GM19397 (cell line): ENCODE measurements at regions not wholly inside any gene's neighbourhood (a gene's known extent, or its start where the extent isn't known, plus 50 kb on each side); places are given as distances from the start of the nearest gene placed in this dataset.
"Not testable (repeated sequence)": the region's sequence is repeated elsewhere in the genome, so short reads cannot be mapped to it uniquely, and the experiment has no call there.

Experiments
- ATAC-seq: cut with Tn5 transposase; IDR thresholded peaks from one replicate; pipeline ENCODE4 v1.9.1; 2021; ENCODE audit warnings: mild to moderate bottlenecking, moderate library complexity; ENCODE audit not compliant: unreplicated experiment

- peak; percentile 79 for ATAC-seq
Measured at GRCh38 chr3:103134023-103134724, 699.4 kb downstream of the ZPLD1 start.

GRCh38 chr3:103136621-103137020, 701.8 kb downstream of the ZPLD1 start:
- ATAC-seq, result no peak

- ATAC-seq, result no peak
Measured at GRCh38 chr3:103137830-103138229, 703.0 kb downstream of the ZPLD1 start.

- ATAC-seq, result no peak
Measured at GRCh38 chr3:103158183-103158582, 723.4 kb downstream of the ZPLD1 start.

GRCh38 chr3:103166890-103167289, 732.1 kb downstream of the ZPLD1 start:
- no peak for ATAC-seq

- peak; percentile 69 for ATAC-seq
Measured at GRCh38 chr3:103167850-103168249, 733.0 kb downstream of the ZPLD1 start.

GRCh38 chr3:103169289-103169688, 734.5 kb downstream of the ZPLD1 start:
- no peak for ATAC-seq

- peak; percentile 69 for ATAC-seq
Measured at GRCh38 chr3:103170651-103171050, 735.8 kb downstream of the ZPLD1 start.

- no peak for ATAC-seq
Measured at GRCh38 chr3:103173940-103174339, 739.1 kb downstream of the ZPLD1 start.

- no peak for ATAC-seq
Measured at GRCh38 chr3:103181160-103181559, 746.3 kb downstream of the ZPLD1 start.

- ATAC-seq, result no peak
Measured at GRCh38 chr3:103184772-103185171, 750.0 kb downstream of the ZPLD1 start.

- no peak for ATAC-seq
Measured at GRCh38 chr3:103189941-103190340, 755.1 kb downstream of the ZPLD1 start.

GRCh38 chr3:103195216-103195615, 760.4 kb downstream of the ZPLD1 start:
- ATAC-seq, result no peak

- ATAC-seq, result no peak
Measured at GRCh38 chr3:103203441-103203840, 768.6 kb downstream of the ZPLD1 start.

- ATAC-seq, result no peak
Measured at GRCh38 chr3:103210583-103210982, 775.8 kb downstream of the ZPLD1 start.

GRCh38 chr3:103218146-103218545, 783.3 kb downstream of the ZPLD1 start:
- ATAC-seq, result peak; percentile 100

- ATAC-seq, result peak; percentile 14
Measured at GRCh38 chr3:103218793-103219192, 784.0 kb downstream of the ZPLD1 start.

- ATAC-seq, result no peak
Measured at GRCh38 chr3:103227651-103228050, 792.8 kb downstream of the ZPLD1 start.

- no peak for ATAC-seq
Measured at GRCh38 chr3:103247459-103247858, 812.6 kb downstream of the ZPLD1 start.

GRCh38 chr3:103254827-103255226, 820.0 kb downstream of the ZPLD1 start:
- ATAC-seq, result not testable (repeated sequence)

GRCh38 chr3:103269287-103269686, 834.5 kb downstream of the ZPLD1 start:
- ATAC-seq, result no peak

- ATAC-seq, result no peak
Measured at GRCh38 chr3:103271575-103271974, 836.8 kb downstream of the ZPLD1 start.

GRCh38 chr3:103295974-103296570, 861.3 kb downstream of the ZPLD1 start:
- no peak for ATAC-seq
